ENCODE measurements at regions not wholly inside any gene's neighbourhood (a gene's known extent, or its start where the extent isn't known, plus 50 kb on each side); places are given as distances from the start of the nearest gene placed in this dataset.

DNA sequence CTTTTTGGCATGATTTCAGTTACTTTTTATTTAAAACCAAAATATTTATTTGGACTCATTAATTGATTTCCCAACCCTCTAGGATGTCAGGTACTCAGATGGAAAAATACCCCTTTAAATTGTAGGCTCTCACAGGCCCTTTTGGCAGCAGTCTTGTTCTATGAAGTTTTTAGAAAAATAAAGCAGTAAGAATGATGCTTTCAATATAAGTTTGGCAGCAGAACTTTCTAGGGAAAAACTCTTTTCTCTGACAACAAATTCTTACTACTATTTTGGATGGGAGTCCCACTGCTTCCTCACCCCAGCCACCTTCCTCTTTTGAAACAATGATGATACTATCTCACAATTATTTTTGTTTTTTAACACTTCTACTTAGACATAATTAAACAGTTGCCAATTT, 581.6 kb upstream of the SGCG start:
- Histone ChIP-seq H3K4me1 (ENCODE audit: insufficient read depth, low read length) (no peaks in the 10 kb centered on the region), H3K4me2 (ENCODE audit: low read length) (no peak overlapping the region), H3K4me3 (ENCODE audit: low read length) (no peak overlapping the region), H3K27me3 (ENCODE audit: low read length) (peaks cover 12% of the 10 kb centered on the region), H3K9me3 (ENCODE audit: low read length) (no peaks in the 10 kb centered on the region), H3K9ac (ENCODE audit: low read length) (no peak overlapping the region), H3K79me2 (ENCODE audit: low read length) (no peaks in the 10 kb centered on the region), H2AFZ (ENCODE audit: low read length) (no peak overlapping the region), H4K20me1 (ENCODE audit: low read length) (no peaks in the 10 kb centered on the region), H3K9me2 (replicated peaks; ENCODE audit: low read length) (no peaks in the 10 kb centered on the region), H3F3A (ENCODE audit: low read length, unreplicated experiment) (no peaks in the 10 kb centered on the region), H3K36me3 (ENCODE audit: low read depth, low read length) (no peaks in the 10 kb centered on the region), H3K27ac (ENCODE audit: low read length) (no peak overlapping the region)
- ChIA-PET POLR2A (ENCODE audit: unreplicated experiment) (no interaction called here), CTCF (no interaction called here)
- no TSS peak for BruUV-seq (replicated peaks)
- DNase-seq = no peak
- TF ChIP-seq EZH2phosphoT487 (IDR thresholded peaks at IDR 0.05; ENCODE audit: borderline replicate concordance, low read length) = no peak
- TF ChIP-seq, protein P1, sequence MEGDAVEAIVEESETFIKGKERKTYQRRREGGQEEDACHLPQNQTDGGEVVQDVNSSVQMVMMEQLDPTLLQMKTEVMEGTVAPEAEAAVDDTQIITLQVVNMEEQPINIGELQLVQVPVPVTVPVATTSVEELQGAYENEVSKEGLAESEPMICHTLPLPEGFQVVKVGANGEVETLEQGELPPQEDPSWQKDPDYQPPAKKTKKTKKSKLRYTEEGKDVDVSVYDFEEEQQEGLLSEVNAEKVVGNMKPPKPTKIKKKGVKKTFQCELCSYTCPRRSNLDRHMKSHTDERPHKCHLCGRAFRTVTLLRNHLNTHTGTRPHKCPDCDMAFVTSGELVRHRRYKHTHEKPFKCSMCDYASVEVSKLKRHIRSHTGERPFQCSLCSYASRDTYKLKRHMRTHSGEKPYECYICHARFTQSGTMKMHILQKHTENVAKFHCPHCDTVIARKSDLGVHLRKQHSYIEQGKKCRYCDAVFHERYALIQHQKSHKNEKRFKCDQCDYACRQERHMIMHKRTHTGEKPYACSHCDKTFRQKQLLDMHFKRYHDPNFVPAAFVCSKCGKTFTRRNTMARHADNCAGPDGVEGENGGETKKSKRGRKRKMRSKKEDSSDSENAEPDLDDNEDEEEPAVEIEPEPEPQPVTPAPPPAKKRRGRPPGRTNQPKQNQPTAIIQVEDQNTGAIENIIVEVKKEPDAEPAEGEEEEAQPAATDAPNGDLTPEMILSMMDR (conservative IDR thresholded peaks at IDR 0.05; ENCODE audit: low read depth, low read length) = no peak
- TF ChIP-seq EZH2 (IDR thresholded peaks at IDR 0.05; ENCODE audit: low read length, unreplicated experiment) = no peak
- no peak for ATAC-seq
- intact Hi-C loops (cut with micrococcal nuclease) = no loop called here

GRCh38 chr13:22618002-22618401, 562.8 kb upstream of the SGCG start:
- BruUV-seq (replicated peaks) = no TSS peak

DNA sequence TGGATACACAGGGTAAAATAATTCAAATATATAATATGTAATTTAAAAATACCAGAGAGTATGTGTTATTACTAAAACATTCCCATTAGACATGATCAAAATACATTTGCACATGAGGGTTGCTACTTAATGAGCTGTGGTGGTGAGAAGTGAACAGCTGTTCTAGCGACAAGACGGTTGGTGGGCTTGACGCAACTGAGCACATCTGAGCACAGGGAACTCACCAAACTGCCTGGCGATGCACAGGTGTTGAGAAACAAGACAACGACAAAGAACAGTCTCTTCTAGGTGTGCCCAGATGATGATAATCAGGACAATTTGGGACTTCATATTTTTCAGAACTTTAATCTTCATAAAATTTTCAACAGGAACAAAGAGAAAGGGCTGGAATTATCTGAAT, 555.1 kb upstream of the SGCG start:
- no peaks in the 10 kb centered on the region for H4K20me1 ChIP-seq (ENCODE audit: low read length)
- DNase-seq (no peak), ATAC-seq (no peak)
- no TSS peak for BruUV-seq (replicated peaks)
- ChIA-PET POLR2A (ENCODE audit: unreplicated experiment) (no interaction called here), CTCF (no interaction called here)
- H3K36me3 ChIP-seq (ENCODE audit: low read depth, low read length) = no peaks in the 10 kb centered on the region
- H2AFZ ChIP-seq (ENCODE audit: low read length) = no peak overlapping the region
- no peaks in the 10 kb centered on the region for H3F3A ChIP-seq (ENCODE audit: low read length, unreplicated experiment)
- no peak overlapping the region for H3K4me2 ChIP-seq (ENCODE audit: low read length)
- no peaks in the 10 kb centered on the region for H3K9me3 ChIP-seq (ENCODE audit: low read length)
- H3K27ac ChIP-seq (ENCODE audit: low read length) = no peak overlapping the region
- H3K9me2 ChIP-seq (replicated peaks; ENCODE audit: low read length) = no peaks in the 10 kb centered on the region
- no peaks in the 10 kb centered on the region for H3K4me1 ChIP-seq (ENCODE audit: insufficient read depth, low read length)
- intact Hi-C loops (cut with micrococcal nuclease) = no loop called here
- no peaks in the 10 kb centered on the region for H3K27me3 ChIP-seq (ENCODE audit: low read length)
- no peaks in the 10 kb centered on the region for H3K79me2 ChIP-seq (ENCODE audit: low read length)
- TF ChIP-seq EZH2 (IDR thresholded peaks at IDR 0.05; ENCODE audit: low read length, unreplicated experiment) (no peak), EZH2phosphoT487 (IDR thresholded peaks at IDR 0.05; ENCODE audit: borderline replicate concordance, low read length) (no peak)
- H3K4me3 ChIP-seq (ENCODE audit: low read length) = no peak overlapping the region
- no peak overlapping the region for H3K9ac ChIP-seq (ENCODE audit: low read length)

More at GRCh38 chr13:22618002-22618401, 562.8 kb upstream of the SGCG start:
- ATAC-seq (no peak), DNase-seq (no peak)
- no peaks in the 10 kb centered on the region for H3K4me1 ChIP-seq (ENCODE audit: insufficient read depth, low read length)
- H3K4me2 ChIP-seq (ENCODE audit: low read length) = no peak overlapping the region
- no peak overlapping the region for H3K27ac ChIP-seq (ENCODE audit: low read length)
- H3K9me2 ChIP-seq (replicated peaks; ENCODE audit: low read length) = no peaks in the 10 kb centered on the region
- H3K79me2 ChIP-seq (ENCODE audit: low read length) = no peaks in the 10 kb centered on the region
- ChIA-PET CTCF (no interaction called here), POLR2A (ENCODE audit: unreplicated experiment) (no interaction called here)
- intact Hi-C loops (cut with micrococcal nuclease) = no loop called here
- H4K20me1 ChIP-seq (ENCODE audit: low read length) = no peaks in the 10 kb centered on the region
- H3F3A ChIP-seq (ENCODE audit: low read length, unreplicated experiment) = no peaks in the 10 kb centered on the region
- no peaks in the 10 kb centered on the region for H3K9me3 ChIP-seq (ENCODE audit: low read length)
- no peak overlapping the region for H2AFZ ChIP-seq (ENCODE audit: low read length)
- no peaks in the 10 kb centered on the region for H3K27me3 ChIP-seq (ENCODE audit: low read length)
- H3K36me3 ChIP-seq (ENCODE audit: low read depth, low read length) = no peaks in the 10 kb centered on the region
- TF ChIP-seq, protein P1 (conservative IDR thresholded peaks at IDR 0.05; ENCODE audit: low read depth, low read length) = no peak
- TF ChIP-seq EZH2 (IDR thresholded peaks at IDR 0.05; ENCODE audit: low read length, unreplicated experiment) (no peak), EZH2phosphoT487 (IDR thresholded peaks at IDR 0.05; ENCODE audit: borderline replicate concordance, low read length) (no peak)
- no peak overlapping the region for H3K4me3 ChIP-seq (ENCODE audit: low read length)
- no peak overlapping the region for H3K9ac ChIP-seq (ENCODE audit: low read length)
